ENCODE measurements at regions not wholly inside any gene's neighbourhood (a gene's known extent, or its start where the extent isn't known, plus 50 kb on each side); places are given as distances from the start of the nearest gene placed in this dataset.

GRCh38 chr2:144648837-144649465 is 129.0 kb upstream of the ZEB2 start:
- H2AFZ ChIP-seq (ENCODE audit: insufficient read depth, low read depth, low read length, poor library complexity, severe bottlenecking) = no peak overlapping the region
- no peaks in the 10 kb centered on the region for H3K9me3 Mint-ChIP-seq (ENCODE audit: insufficient read depth)

DNA sequence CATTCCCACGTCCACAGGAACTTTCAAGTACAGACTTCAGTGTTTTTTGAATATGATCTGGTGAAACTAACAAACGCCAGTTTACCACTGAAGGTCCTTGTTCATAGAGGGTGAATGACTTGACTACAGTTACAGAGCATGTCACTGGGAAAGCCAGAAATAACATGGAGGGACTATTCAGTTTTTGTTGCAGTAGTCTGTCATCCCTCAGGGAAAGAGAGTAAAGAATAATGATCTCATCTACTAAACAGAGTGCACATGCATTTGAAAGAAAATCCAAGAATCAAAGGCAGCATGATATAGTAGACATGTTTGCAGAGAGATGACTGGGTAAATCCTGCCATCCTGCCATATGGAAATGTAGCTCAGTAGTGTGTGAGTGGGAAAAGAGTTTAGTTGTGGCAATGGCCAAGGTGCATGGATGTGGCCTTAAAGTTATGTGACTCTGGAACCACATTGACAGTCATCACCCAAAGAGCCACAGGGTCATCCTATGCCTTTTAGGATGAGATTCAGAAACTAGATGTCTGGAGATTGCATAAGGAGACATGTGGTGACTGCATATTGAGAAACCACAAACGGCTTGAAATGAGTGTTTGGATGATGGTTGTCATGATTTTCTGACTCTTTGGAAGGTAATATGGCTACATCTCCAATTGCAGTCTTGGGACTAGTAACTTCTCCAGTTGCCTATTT is 125.3 kb upstream of the ZEB2 start:
- H3K9me3 Mint-ChIP-seq (ENCODE audit: insufficient read depth) = no peaks in the 10 kb centered on the region
- H3K4me1 ChIP-seq (ENCODE audit: control insufficient read depth in 2 of 2, insufficient read depth in 2 of 2, low read length in 2 of 2) = peaks cover 4 to 9% of the 10 kb centered on the region in 2 donors
- no peak overlapping the region for H3K27ac ChIP-seq (ENCODE audit: low read length in 2 of 2)
- no peak overlapping the region for H3K27ac Mint-ChIP-seq
- TF ChIP-seq, protein P1, sequence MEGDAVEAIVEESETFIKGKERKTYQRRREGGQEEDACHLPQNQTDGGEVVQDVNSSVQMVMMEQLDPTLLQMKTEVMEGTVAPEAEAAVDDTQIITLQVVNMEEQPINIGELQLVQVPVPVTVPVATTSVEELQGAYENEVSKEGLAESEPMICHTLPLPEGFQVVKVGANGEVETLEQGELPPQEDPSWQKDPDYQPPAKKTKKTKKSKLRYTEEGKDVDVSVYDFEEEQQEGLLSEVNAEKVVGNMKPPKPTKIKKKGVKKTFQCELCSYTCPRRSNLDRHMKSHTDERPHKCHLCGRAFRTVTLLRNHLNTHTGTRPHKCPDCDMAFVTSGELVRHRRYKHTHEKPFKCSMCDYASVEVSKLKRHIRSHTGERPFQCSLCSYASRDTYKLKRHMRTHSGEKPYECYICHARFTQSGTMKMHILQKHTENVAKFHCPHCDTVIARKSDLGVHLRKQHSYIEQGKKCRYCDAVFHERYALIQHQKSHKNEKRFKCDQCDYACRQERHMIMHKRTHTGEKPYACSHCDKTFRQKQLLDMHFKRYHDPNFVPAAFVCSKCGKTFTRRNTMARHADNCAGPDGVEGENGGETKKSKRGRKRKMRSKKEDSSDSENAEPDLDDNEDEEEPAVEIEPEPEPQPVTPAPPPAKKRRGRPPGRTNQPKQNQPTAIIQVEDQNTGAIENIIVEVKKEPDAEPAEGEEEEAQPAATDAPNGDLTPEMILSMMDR (IDR thresholded peaks at IDR 0.05) = no peak
- no peak for TF ChIP-seq EZH2 (IDR thresholded peaks at IDR 0.05; ENCODE audit: borderline replicate concordance, insufficient read depth, low read depth, low read length, poor library complexity, severe bottlenecking)
- no peak overlapping the region for H3K4me3 Mint-ChIP-seq
- H3K27me3 ChIP-seq (replicated peaks in 1 of 4; ENCODE audit: control extremely low read depth in 1 of 4, control insufficient read depth in 3 of 4, insufficient read depth in 4 of 4, low read length in 3 of 4) = no peaks in the 10 kb centered on the region
- H4K20me1 ChIP-seq (ENCODE audit: control insufficient read depth, insufficient read depth, low read length, poor library complexity, severe bottlenecking) = no peaks in the 10 kb centered on the region
- no peak overlapping the region for H3K9ac ChIP-seq (ENCODE audit: low read length)
- ATAC-seq (ENCODE audit: low read depth) (no peak), DNase-seq (no peak)
- no peak overlapping the region for H3K4me3 ChIP-seq (ENCODE audit: control extremely low read depth in 1 of 5, extremely low read depth in 1 of 5, insufficient read depth in 1 of 5, low read depth in 2 of 5, low read length in 4 of 5)
- no peak overlapping the region for H2AFZ ChIP-seq (ENCODE audit: insufficient read depth, low read depth, low read length, poor library complexity, severe bottlenecking)
- POLR2A ChIA-PET = no interaction called here
- H3K79me2 ChIP-seq (ENCODE audit: control insufficient read depth, insufficient read depth, low read length) = no peaks in the 10 kb centered on the region
- intact Hi-C loops (cut with micrococcal nuclease) = no loop called here
- no peaks in the 10 kb centered on the region for H3K36me3 ChIP-seq (replicated peaks in 1 of 2; ENCODE audit: control extremely low read depth in 1 of 2, control insufficient read depth in 1 of 2, extremely low read depth in 1 of 2, insufficient read depth in 2 of 2, low read length in 1 of 2)
- CTCF ChIA-PET = no interaction called here
- H3K9me3 ChIP-seq (ENCODE audit: control extremely low read depth in 1 of 3, control insufficient read depth in 2 of 3, insufficient read depth in 1 of 3, low read length in 2 of 3) = no peaks in the 10 kb centered on the region
- no peak overlapping the region for H3K4me2 ChIP-seq (replicated peaks; ENCODE audit: low read depth, low read length, poor library complexity, severe bottlenecking)
- 100% methylated on average over 1 of the region's 3 CpGs for WGBS (ENCODE audit: insufficient coverage)
- H3K27me3 Mint-ChIP-seq = no peaks in the 10 kb centered on the region
- peaks cover 12% of the 10 kb centered on the region for H3K4me1 Mint-ChIP-seq

More at GRCh38 chr2:144648837-144649465, 129.0 kb upstream of the ZEB2 start:
- TF ChIP-seq EZH2 (IDR thresholded peaks at IDR 0.05; ENCODE audit: borderline replicate concordance, insufficient read depth, low read depth, low read length, poor library complexity, severe bottlenecking) = no peak
- TF ChIP-seq, protein P1 (IDR thresholded peaks at IDR 0.05) = no peak
- DNase-seq (no peak), ATAC-seq (ENCODE audit: low read depth) (no peak)
- Mint-ChIP-seq H3K4me1 (no peaks in the 10 kb centered on the region), H3K27ac (no peak overlapping the region), H3K4me3 (no peak overlapping the region), H3K27me3 (no peaks in the 10 kb centered on the region)
- Histone ChIP-seq H3K4me3 (ENCODE audit: control extremely low read depth in 1 of 5, extremely low read depth in 1 of 5, insufficient read depth in 1 of 5, low read depth in 2 of 5, low read length in 4 of 5) (no peak overlapping the region), H3K9ac (ENCODE audit: low read length) (no peak overlapping the region), H3K4me2 (replicated peaks; ENCODE audit: low read depth, low read length, poor library complexity, severe bottlenecking) (no peak overlapping the region), H3K27ac (ENCODE audit: low read length in 2 of 2) (no peak overlapping the region), H3K36me3 (replicated peaks in 1 of 2; ENCODE audit: control extremely low read depth in 1 of 2, control insufficient read depth in 1 of 2, extremely low read depth in 1 of 2, insufficient read depth in 2 of 2, low read length in 1 of 2) (no peaks in the 10 kb centered on the region), H3K9me3 (ENCODE audit: control extremely low read depth in 1 of 3, control insufficient read depth in 2 of 3, insufficient read depth in 1 of 3, low read length in 2 of 3) (no peaks in the 10 kb centered on the region), H4K20me1 (ENCODE audit: control insufficient read depth, insufficient read depth, low read length, poor library complexity, severe bottlenecking) (no peaks in the 10 kb centered on the region), H3K27me3 (replicated peaks in 1 of 4; ENCODE audit: control extremely low read depth in 1 of 4, control insufficient read depth in 3 of 4, insufficient read depth in 4 of 4, low read length in 3 of 4) (no peaks in the 10 kb centered on the region), H3K79me2 (ENCODE audit: control insufficient read depth, insufficient read depth, low read length) (no peaks in the 10 kb centered on the region), H3K4me1 (ENCODE audit: control insufficient read depth in 2 of 2, insufficient read depth in 2 of 2, low read length in 2 of 2) (no peaks in the 10 kb centered on the region)
- 96% methylated on average over 6 of the region's 13 CpGs for WGBS (ENCODE audit: insufficient coverage)
- POLR2A ChIA-PET = no interaction called here
- CTCF ChIA-PET = no interaction called here
- intact Hi-C loops (cut with micrococcal nuclease) = no loop called here
